OCI-LY3 (cell line): ENCODE measurements at regions not wholly inside any gene's neighbourhood (a gene's known extent, or its start where the extent isn't known, plus 50 kb on each side); places are given as distances from the start of the nearest gene placed in this dataset.

Experiments
- EZH2phosphoT487 ChIP-seq: fragments of 200-600 bp; shearing (Covaris generic); IDR thresholded peaks from 2 replicates; pipeline ENCODE4 v1.6.1; 2018; ENCODE audit warnings: antibody characterized with exemption, mixed run types, low read depth
- TF ChIP-seq, protein P1 (sequence below): fragments of 200-600, 300-600 bp; sonication (generic); IDR thresholded peaks from 2 replicates; pipeline ENCODE4 v1.5.1; 2014; ENCODE audit warnings: antibody characterized with exemption, low read length, low read depth

DNA sequence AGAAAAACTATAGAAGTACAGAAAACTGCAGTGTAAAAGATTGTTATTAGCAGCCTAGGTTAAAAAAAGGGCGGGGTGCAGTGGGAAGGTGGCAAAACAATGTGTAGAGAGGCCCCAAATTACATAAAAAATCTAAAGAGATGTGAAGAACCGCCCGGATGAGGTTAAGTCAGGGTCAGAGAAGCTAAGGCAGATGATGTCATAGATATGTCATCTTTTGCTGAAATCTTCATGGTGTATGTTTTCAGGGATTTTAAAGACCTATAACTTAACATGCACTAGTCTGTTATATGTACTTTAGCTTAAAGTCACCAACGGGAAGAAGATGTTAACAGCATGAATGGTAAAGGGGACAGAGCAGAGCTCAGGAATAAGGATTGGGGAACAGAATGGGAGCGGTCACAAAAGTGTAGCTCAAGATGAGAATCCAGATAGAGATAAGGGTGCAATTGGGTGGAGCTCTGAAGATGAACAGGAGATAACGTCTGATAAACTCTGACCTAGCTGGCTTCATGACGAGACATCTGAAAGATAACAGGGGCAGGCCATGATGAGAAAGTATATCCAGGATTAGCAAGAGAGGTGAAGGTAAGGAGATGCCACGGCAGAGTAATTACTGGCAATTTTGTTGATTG lies 83.4 kb downstream of the TFAP2A start:
- TF ChIP-seq, protein P1, sequence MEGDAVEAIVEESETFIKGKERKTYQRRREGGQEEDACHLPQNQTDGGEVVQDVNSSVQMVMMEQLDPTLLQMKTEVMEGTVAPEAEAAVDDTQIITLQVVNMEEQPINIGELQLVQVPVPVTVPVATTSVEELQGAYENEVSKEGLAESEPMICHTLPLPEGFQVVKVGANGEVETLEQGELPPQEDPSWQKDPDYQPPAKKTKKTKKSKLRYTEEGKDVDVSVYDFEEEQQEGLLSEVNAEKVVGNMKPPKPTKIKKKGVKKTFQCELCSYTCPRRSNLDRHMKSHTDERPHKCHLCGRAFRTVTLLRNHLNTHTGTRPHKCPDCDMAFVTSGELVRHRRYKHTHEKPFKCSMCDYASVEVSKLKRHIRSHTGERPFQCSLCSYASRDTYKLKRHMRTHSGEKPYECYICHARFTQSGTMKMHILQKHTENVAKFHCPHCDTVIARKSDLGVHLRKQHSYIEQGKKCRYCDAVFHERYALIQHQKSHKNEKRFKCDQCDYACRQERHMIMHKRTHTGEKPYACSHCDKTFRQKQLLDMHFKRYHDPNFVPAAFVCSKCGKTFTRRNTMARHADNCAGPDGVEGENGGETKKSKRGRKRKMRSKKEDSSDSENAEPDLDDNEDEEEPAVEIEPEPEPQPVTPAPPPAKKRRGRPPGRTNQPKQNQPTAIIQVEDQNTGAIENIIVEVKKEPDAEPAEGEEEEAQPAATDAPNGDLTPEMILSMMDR, result no peak
- no peak for TF ChIP-seq EZH2phosphoT487
